HG02763 (cell line): ENCODE measurements at regions not wholly inside any gene's neighbourhood (a gene's known extent, or its start where the extent isn't known, plus 50 kb on each side); places are given as distances from the start of the nearest gene placed in this dataset.
"Not testable (repeated sequence)": the region's sequence is repeated elsewhere in the genome, so short reads cannot be mapped to it uniquely, and the experiment has no call there.

ENCODE experiments used
- ATAC-seq: cut with Tn5 transposase; IDR thresholded peaks from one replicate; pipeline ENCODE4 v1.9.1; 2021; ENCODE audit warnings: mild to moderate bottlenecking, moderate library complexity; ENCODE audit not compliant: unreplicated experiment

- no peak for ATAC-seq
Measured at GRCh38 chr7:79965946-79966345, 168.7 kb upstream of the GNAI1 start.

- ATAC-seq, result no peak
Measured at GRCh38 chr7:79964463-79964862, 170.2 kb upstream of the GNAI1 start.

GRCh38 chr7:79953130-79953529 is 181.5 kb upstream of the GNAI1 start:
- no peak for ATAC-seq

- ATAC-seq, result no peak
Measured at GRCh38 chr7:79952399-79952798, 182.2 kb upstream of the GNAI1 start.

- ATAC-seq, result no peak
Measured at GRCh38 chr7:79951415-79951814, 183.2 kb upstream of the GNAI1 start.

GRCh38 chr7:79949778-79950177 is 184.9 kb upstream of the GNAI1 start:
- no peak for ATAC-seq

- ATAC-seq, result no peak
Measured at GRCh38 chr7:79936281-79936983, 198.2 kb upstream of the GNAI1 start.

- ATAC-seq, result no peak
Measured at GRCh38 chr7:79934727-79935126, 199.9 kb upstream of the GNAI1 start.

- ATAC-seq, result no peak
Measured at GRCh38 chr7:79933144-79933543, 201.5 kb upstream of the GNAI1 start.

GRCh38 chr7:79930604-79931003 is 204.0 kb upstream of the GNAI1 start:
- ATAC-seq, result no peak

GRCh38 chr7:79927116-79927515 is 207.5 kb upstream of the GNAI1 start:
- ATAC-seq, result no peak

GRCh38 chr7:79923953-79924352 is 210.7 kb upstream of the GNAI1 start:
- no peak for ATAC-seq

GRCh38 chr7:79922894-79923293 is 211.7 kb upstream of the GNAI1 start:
- ATAC-seq, result no peak

GRCh38 chr7:79921976-79922375 is 212.7 kb upstream of the GNAI1 start:
- no peak for ATAC-seq

- not testable (repeated sequence) for ATAC-seq
Measured at GRCh38 chr7:79918632-79919031, 216.0 kb upstream of the GNAI1 start.

- not testable (repeated sequence) for ATAC-seq
Measured at GRCh38 chr7:79915346-79915745, 219.3 kb upstream of the GNAI1 start.

GRCh38 chr7:79912213-79912633 is 222.4 kb upstream of the GNAI1 start:
- no peak for ATAC-seq

- no peak for ATAC-seq
Measured at GRCh38 chr7:79911420-79911819, 223.2 kb upstream of the GNAI1 start.

GRCh38 chr7:79909176-79909575 is 225.5 kb upstream of the GNAI1 start:
- ATAC-seq, result no peak

GRCh38 chr7:79897166-79897565 is 237.5 kb upstream of the GNAI1 start:
- ATAC-seq, result no peak

GRCh38 chr7:79893991-79894390 is 240.6 kb upstream of the GNAI1 start:
- ATAC-seq, result no peak

- no peak for ATAC-seq
Measured at GRCh38 chr7:79882922-79883321, 251.7 kb upstream of the GNAI1 start.

GRCh38 chr7:79880312-79880711 is 254.3 kb upstream of the GNAI1 start:
- no peak for ATAC-seq
